ENCODE measurements at regions not wholly inside any gene's neighbourhood (a gene's known extent, or its start where the extent isn't known, plus 50 kb on each side); places are given as distances from the start of the nearest gene placed in this dataset.

DNA sequence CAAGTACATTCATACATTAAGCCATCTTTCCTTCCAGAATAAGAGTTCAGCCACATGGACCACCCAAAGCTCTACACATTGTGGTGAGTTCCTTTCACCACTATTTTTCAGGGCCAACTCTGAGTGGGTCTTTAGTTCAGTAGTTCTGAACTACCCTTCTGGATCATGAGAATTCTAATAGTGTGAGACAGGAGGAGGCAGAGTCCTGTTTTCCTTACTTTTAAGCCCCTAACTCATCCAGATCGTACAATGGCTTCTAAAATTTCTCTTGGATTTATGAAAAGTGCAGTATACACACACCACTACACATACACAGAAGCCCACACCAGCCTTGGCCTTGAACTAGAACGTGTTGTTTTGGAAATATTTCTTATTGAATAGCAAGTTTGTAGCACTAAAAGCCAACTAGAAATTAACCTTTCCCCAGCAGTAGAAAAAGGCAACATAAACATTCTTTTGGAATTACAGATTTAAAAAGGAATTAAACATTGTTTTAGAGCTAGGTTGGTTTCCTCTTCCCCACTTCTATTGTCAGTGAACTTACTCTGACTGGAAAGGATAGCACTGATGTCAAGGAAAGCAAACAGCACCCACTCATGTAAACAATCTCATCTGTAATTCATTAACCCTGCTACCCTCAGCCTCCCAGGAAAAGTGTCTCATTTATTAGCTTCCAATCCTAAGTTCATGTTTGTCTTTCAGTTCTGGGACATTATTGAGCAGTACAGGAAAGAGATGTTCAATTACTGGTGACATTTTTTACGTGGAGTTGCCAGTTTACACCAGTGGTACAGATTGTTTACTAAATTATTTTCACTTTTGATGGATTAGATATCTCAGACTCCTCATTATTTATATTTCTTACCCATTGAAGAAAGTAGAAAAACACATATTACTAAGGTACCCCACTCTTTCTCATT is 95.7 kb upstream of the AGTR1 start:
- Mint-ChIP-seq H3K36me3 (ENCODE audit: insufficient read depth, unreplicated experiment) (no peaks in the 10 kb centered on the region), H3K4me3 (ENCODE audit: unreplicated experiment) (no peak overlapping the region), H3K27ac (ENCODE audit: low read depth, unreplicated experiment) (no peak overlapping the region), H3K27me3 (ENCODE audit: insufficient read depth, unreplicated experiment) (peaks cover 52% of the 10 kb centered on the region), H3K9me3 (ENCODE audit: unreplicated experiment) (no peaks in the 10 kb centered on the region), H3K4me1 (ENCODE audit: insufficient read depth, unreplicated experiment) (no peaks in the 10 kb centered on the region)
- BruUV-seq (replicated peaks): no TSS peak
- POLR2A ChIA-PET: no interaction called here
- intact Hi-C loops (cut with micrococcal nuclease): no loop called here
- TF ChIP-seq, protein P1, sequence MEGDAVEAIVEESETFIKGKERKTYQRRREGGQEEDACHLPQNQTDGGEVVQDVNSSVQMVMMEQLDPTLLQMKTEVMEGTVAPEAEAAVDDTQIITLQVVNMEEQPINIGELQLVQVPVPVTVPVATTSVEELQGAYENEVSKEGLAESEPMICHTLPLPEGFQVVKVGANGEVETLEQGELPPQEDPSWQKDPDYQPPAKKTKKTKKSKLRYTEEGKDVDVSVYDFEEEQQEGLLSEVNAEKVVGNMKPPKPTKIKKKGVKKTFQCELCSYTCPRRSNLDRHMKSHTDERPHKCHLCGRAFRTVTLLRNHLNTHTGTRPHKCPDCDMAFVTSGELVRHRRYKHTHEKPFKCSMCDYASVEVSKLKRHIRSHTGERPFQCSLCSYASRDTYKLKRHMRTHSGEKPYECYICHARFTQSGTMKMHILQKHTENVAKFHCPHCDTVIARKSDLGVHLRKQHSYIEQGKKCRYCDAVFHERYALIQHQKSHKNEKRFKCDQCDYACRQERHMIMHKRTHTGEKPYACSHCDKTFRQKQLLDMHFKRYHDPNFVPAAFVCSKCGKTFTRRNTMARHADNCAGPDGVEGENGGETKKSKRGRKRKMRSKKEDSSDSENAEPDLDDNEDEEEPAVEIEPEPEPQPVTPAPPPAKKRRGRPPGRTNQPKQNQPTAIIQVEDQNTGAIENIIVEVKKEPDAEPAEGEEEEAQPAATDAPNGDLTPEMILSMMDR (IDR thresholded peaks at IDR 0.05; ENCODE audit: unreplicated experiment): no peak
- DNase-seq (ENCODE audit: unreplicated experiment): no peak
- CTCF ChIA-PET: no interaction called here

DNA sequence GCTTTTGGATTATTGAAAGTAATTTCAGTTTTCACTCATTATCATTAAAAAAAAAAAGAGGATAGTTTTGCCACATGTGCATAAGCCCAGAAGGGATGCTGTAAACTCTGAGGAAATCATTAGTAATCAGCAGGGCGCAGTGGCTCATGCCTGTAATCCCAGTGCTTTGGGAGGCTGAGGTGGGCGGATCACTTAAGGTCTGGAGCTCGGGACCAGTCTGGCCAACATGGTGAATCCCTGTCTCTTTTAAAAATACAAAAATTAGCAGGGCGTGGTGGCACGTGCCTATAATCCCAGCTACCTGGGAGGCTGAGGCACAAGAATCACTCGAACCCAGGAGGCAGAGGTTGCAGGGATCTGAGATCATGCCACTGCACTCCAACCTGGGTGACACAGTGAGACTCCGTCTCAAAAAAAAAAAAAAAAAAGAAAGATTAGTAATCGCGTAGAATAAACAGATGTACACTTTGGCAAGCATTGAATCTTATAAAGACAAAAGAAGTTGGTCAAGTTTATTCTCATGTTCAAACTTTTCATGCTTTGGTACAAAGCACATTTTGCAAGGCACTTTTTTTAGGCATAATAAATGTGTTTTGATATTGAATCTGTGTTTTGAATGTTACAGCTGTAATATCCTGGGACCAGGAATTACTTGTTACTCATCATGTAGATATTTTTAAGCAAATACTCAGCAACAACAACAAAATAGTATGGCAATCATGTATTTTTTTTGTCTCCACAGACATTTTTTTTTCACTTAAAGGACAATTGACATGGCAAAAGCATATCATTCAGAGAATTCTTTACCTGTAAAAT is 93.2 kb upstream of the AGTR1 start:
- Mint-ChIP-seq H3K4me3 (ENCODE audit: unreplicated experiment) (no peak overlapping the region), H3K4me1 (ENCODE audit: insufficient read depth, unreplicated experiment) (no peaks in the 10 kb centered on the region), H3K27me3 (ENCODE audit: insufficient read depth, unreplicated experiment) (peaks cover 50% of the 10 kb centered on the region), H3K27ac (ENCODE audit: low read depth, unreplicated experiment) (no peak overlapping the region), H3K36me3 (ENCODE audit: insufficient read depth, unreplicated experiment) (no peaks in the 10 kb centered on the region), H3K9me3 (ENCODE audit: unreplicated experiment) (no peaks in the 10 kb centered on the region)
- ChIA-PET POLR2A (no interaction called here), CTCF (interaction anchor here (0.6 kb wide), 1 partner anchor 115 kb away, joined by 4 read pairs; no protein-coding TSS in a partner anchor)
- no peak for DNase-seq (ENCODE audit: unreplicated experiment)
- intact Hi-C loops (cut with micrococcal nuclease): no loop called here
- TF ChIP-seq, protein P1 (IDR thresholded peaks at IDR 0.05; ENCODE audit: unreplicated experiment): no peak
- BruUV-seq (replicated peaks): no TSS peak

DNA sequence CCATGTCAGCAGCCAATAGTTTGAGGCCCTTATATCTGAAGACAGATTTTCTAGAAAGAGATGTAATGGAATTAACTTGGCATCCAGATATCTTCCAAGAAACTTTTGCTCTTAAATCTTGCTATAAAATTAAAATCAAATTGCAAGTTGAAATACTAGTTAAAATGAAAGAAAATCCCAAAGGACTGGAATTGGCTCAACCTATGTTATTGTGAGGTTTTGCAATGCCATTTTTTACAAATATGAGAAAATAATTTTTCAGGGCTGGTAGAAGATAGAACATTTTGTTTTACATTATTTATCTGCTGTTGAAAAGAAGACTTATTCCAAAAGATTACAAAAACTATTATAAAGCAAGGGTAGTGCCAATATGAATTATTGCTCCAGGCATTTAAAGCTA is 92.2 kb upstream of the AGTR1 start:
- TF ChIP-seq, protein P1 (IDR thresholded peaks at IDR 0.05; ENCODE audit: unreplicated experiment): no peak
- no peak for DNase-seq (ENCODE audit: unreplicated experiment)
- intact Hi-C loops (cut with micrococcal nuclease): no loop called here
- ChIA-PET POLR2A (no interaction called here), CTCF (no interaction called here)
- Mint-ChIP-seq H3K27me3 (ENCODE audit: insufficient read depth, unreplicated experiment) (peaks cover 40% of the 10 kb centered on the region), H3K36me3 (ENCODE audit: insufficient read depth, unreplicated experiment) (no peaks in the 10 kb centered on the region), H3K4me3 (ENCODE audit: unreplicated experiment) (no peak overlapping the region), H3K4me1 (ENCODE audit: insufficient read depth, unreplicated experiment) (no peaks in the 10 kb centered on the region), H3K27ac (ENCODE audit: low read depth, unreplicated experiment) (no peak overlapping the region), H3K9me3 (ENCODE audit: unreplicated experiment) (no peaks in the 10 kb centered on the region)
- BruUV-seq (replicated peaks): no TSS peak

DNA sequence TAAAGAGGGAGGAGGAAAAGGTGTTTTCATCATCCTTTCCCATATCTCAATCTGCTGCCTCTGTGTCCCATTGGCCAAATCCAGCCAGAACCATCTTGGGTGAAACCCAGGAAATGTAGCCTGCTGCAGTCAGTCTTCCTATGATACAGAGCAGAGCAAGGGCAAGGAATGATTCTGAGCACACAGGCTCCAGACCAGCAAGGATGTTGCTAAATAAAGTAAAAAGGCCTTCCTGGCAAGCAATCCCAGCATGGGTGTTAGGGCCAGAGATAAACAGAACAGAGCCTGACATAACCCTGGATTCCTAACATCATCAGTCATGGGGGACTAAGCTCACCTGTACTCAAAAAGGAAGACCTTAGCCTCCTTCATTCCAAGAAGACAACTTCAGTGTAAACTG is 90.7 kb upstream of the AGTR1 start:
- no peak overlapping the region for H3K4me3 Mint-ChIP-seq (ENCODE audit: unreplicated experiment)
- H3K36me3 Mint-ChIP-seq (ENCODE audit: insufficient read depth, unreplicated experiment): no peaks in the 10 kb centered on the region
- no peak for DNase-seq (ENCODE audit: unreplicated experiment)
- no peaks in the 10 kb centered on the region for H3K4me1 Mint-ChIP-seq (ENCODE audit: insufficient read depth, unreplicated experiment)
- CTCF ChIA-PET: interaction anchor here (0.6 kb wide), 1 partner anchor 148 kb away, joined by 4 read pairs; no protein-coding TSS in a partner anchor
- peaks cover 25% of the 10 kb centered on the region for H3K27me3 Mint-ChIP-seq (ENCODE audit: insufficient read depth, unreplicated experiment)
- no peaks in the 10 kb centered on the region for H3K9me3 Mint-ChIP-seq (ENCODE audit: unreplicated experiment)
- intact Hi-C loops (cut with micrococcal nuclease): no loop called here
- POLR2A ChIA-PET: no interaction called here
- no peak overlapping the region for H3K27ac Mint-ChIP-seq (ENCODE audit: low read depth, unreplicated experiment)
- TF ChIP-seq, protein P1 (IDR thresholded peaks at IDR 0.05; ENCODE audit: unreplicated experiment): no peak
- BruUV-seq (replicated peaks): no TSS peak
